HG03520 (cell line): ENCODE measurements at regions not wholly inside any gene's neighbourhood (a gene's known extent, or its start where the extent isn't known, plus 50 kb on each side); places are given as distances from the start of the nearest gene placed in this dataset.

Source experiments
- ATAC-seq: cut with Tn5 transposase; IDR thresholded peaks from one replicate; pipeline ENCODE4 v1.9.1; 2021; ENCODE audit warnings: mild to moderate bottlenecking, moderate library complexity; ENCODE audit not compliant: unreplicated experiment

- ATAC-seq = no peak
These were observed 391.1 kb downstream of the TMEM161B start for GRCh38 chr5:87877495-87877894.

GRCh38 chr5:87877023-87877422 is 391.6 kb downstream of the TMEM161B start:
- ATAC-seq = no peak

- ATAC-seq = no peak
These were observed 392.0 kb downstream of the TMEM161B start for GRCh38 chr5:87876616-87877015.

GRCh38 chr5:87872986-87873385 is 395.7 kb downstream of the TMEM161B start:
- ATAC-seq = no peak

DNA sequence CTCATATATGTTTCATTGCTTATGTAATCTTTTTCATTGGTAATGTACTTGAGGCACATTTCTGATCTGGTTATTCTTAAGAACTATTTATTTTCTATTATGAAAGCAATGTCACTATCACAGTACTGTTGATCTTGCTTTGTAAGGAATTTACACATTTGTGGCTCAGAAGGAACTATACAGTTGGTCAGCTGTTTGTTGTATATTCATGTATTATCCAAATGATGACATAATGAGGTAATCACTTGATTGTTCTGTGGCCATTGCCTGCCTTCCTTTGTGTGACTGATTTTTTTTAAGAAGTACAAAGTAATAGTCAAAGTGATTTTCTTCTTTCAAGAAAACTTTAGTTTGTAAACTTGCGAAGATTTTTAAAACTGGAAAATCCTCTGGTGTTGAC is 399.9 kb downstream of the TMEM161B start:
- ATAC-seq = no peak

GRCh38 chr5:87867281-87867680 is 401.4 kb downstream of the TMEM161B start:
- ATAC-seq = no peak

GRCh38 chr5:87853541-87853940 is 415.1 kb downstream of the TMEM161B start:
- ATAC-seq = no peak

DNA sequence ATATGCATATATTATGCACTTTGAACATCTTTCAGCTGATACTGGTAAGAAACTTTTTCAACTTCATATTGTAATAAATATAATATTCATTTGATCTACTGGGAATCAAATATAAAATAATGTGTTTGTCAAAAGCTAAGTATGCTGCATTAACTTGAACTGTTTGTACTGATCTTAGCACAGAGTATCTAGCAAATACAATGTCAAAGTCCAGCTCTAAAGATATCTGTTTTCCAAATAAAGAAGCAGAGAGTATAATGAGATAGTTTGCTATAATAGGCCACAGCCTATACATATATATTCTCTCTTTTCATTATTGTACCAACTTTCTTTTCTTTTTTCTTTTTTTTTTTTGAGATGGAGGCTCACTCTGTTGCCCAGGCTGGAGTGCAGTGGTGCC is 417.0 kb downstream of the TMEM161B start:
- no peak for ATAC-seq

DNA sequence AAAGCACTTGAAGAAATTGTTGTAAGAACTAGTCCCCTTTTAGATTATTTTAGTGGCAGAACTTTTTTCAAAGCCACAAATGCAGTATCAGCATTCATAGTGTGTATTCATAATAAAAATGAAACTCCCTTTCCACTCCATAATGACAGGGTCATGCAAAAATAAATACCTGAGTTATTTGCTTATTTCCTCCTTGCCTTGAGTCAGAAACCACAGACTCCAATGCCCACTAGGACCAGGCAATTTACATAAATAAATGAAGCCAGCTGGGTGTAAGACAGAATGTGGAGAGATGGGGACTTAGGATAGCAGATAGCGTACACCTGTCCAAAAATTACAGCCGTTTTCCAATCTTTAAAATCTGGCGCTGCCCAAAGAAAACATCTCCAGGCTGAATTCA is 417.8 kb downstream of the TMEM161B start:
- no peak for ATAC-seq

DNA sequence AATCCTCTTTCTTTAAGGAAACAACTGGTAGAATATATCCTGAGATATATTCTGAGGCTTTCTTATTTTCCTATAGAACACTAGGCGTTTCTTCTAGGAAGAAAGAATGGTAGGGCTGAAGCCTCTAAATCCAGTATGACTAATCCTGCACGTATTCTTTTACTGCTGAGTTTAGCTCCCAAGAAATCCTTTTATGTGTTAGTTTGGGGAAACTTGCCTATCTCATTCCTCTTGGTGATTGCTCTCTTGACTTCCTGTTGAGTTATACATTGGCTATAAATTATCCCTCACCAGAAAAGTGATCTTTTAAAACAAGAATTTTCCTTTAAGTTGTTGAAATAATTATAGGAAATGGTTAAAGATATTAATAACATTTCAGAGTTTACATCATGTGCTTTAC is 422.9 kb downstream of the TMEM161B start:
- no peak for ATAC-seq

DNA sequence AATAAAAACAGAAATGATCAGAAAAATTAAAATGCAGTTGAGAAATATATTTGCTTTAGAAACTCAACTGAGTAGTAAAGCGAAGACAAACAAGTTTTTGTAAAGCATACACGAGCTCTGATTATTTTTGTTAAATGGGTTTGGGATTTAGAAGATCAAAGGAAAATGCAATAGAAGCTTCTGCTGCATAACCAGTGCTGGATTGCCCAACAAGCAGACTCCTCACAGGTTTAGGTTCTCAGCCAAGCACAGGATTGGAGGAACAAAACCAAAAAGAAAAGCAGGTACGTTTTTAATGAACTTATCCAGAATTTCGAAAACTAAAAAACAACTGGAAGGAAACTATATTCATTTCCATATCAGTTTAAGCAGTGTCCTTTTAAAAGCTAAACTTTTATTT is 423.8 kb downstream of the TMEM161B start:
- ATAC-seq = no peak

GRCh38 chr5:87844449-87844848 is 424.2 kb downstream of the TMEM161B start:
- ATAC-seq = no peak

GRCh38 chr5:87836696-87837095 is 424.0 kb upstream of the CCNH start:
- ATAC-seq = no peak

DNA sequence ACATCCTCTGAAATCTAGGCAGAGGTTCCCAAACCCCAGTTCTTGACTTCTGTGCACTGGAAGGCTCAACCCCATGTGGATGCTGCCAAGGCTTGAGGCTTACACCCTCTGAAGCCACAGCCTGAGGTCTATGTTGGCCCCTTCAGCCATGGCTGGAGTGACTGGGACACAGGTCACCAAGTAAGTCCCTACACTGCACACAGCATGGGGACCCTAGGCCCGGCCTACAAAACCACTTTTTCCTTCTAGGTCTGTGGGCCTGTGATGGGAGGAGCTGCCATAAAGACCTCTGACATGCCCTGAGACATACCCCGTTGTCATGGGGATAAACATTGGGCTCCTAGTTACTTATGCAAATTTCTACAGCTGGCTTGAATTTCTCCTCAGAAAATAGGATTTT is 418.8 kb upstream of the CCNH start:
- no peak for ATAC-seq

DNA sequence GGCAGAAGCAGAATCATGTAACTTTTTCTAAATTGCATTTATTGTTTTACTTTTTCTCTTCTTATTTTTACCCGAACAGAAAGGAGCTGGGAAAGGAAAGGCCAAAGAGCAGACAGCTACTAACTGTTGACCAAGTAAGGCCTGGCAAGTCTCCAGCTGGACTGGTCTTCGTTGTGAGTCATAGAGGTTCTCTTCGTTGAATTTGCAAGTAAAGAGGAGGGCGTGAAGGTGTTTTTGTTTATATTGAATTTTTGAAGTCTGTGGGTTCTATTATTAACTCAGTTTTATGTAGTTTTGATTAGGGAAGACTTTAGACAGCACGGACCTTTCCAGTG is 416.5 kb upstream of the CCNH start:
- ATAC-seq = no peak

- no peak for ATAC-seq
These were observed 416.0 kb upstream of the CCNH start for GRCh38 chr5:87828545-87829216.

GRCh38 chr5:87827539-87827938 is 414.8 kb upstream of the CCNH start:
- ATAC-seq = no peak

- no peak for ATAC-seq
These were observed 413.8 kb upstream of the CCNH start for GRCh38 chr5:87826507-87826906.

- ATAC-seq = no peak
These were observed 412.9 kb upstream of the CCNH start for GRCh38 chr5:87825583-87825982.

GRCh38 chr5:87807783-87808182 is 395.1 kb upstream of the CCNH start:
- no peak for ATAC-seq

DNA sequence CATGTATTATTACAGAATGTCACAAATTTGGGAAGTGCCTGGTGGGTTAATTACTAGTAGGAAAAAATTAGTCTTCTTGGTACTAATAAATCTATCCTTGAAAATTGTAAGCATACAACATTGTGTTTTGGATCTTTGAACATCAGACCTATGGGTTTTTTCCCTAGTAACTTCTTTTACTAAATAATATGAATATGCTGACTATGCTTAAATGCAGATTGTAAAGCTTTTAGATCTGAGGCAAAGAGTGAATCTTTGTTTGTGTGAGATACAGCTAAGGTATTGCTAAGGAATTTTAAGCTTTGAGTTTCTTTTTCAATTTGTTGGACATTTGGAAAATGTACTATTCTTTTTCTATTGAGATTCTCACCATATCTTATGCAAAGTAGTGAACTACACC is 390.6 kb upstream of the CCNH start:
- no peak for ATAC-seq

- no peak for ATAC-seq
These were observed 379.1 kb upstream of the CCNH start for GRCh38 chr5:87791869-87792268.

DNA sequence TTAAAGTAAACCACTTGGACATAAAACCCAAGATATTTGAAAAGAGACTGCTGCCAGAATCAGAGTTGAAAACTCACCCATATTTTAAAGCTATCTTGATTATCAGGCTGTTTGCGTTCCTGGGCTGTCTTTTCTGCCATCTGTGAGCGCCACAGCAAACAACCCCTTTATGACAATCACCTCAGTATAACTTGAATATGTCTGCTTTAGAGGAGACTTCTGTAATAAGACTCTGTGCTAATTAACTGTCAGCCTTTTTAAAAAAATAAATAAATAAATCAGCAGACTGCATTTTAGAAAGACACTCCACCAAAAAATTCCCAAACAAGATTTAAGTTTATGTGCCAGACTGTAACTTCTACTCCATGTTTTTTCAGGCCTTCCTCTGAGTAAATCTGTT is 375.7 kb upstream of the CCNH start:
- no peak for ATAC-seq
